Stomach smooth muscle (tissue), 2 donors: ENCODE measurements at regions not wholly inside any gene's neighbourhood (a gene's known extent, or its start where the extent isn't known, plus 50 kb on each side); places are given as distances from the start of the nearest gene placed in this dataset.
"Not testable (repeated sequence)": the region's sequence is repeated elsewhere in the genome, so short reads cannot be mapped to it uniquely, and the experiment has no call there.

ENCODE experiments used
- H3K27ac ChIP-seq: one replicate; pipeline ENCODE4 v1.7.0; 2013; ENCODE audit warnings: mild to moderate bottlenecking, low read length, inconsistent platforms
- H3K27me3 ChIP-seq, 2 donors: one replicate each; pipeline ENCODE4 v1.7.0; 2013; ENCODE audit warnings: low read length in 2 of 2; ENCODE audit not compliant: insufficient read depth in 2 of 2, control insufficient read depth in 1 of 2
- H3K36me3 ChIP-seq, 2 donors: one replicate each; pipeline ENCODE4 v1.7.0; 2013; ENCODE audit warnings: low read length in 2 of 2; ENCODE audit not compliant: control insufficient read depth in 2 of 2, insufficient read depth in 2 of 2
- H3K4me1 ChIP-seq: one replicate; pipeline ENCODE4 v1.7.0; 2013; ENCODE audit warnings: low read length; ENCODE audit not compliant: control insufficient read depth, insufficient read depth
- H3K4me3 ChIP-seq, 2 donors: one replicate each; pipeline ENCODE4 v1.7.0; 2013; ENCODE audit warnings: low read length in 2 of 2
- H3K9ac ChIP-seq, 2 donors: one replicate each; pipeline ENCODE4 v1.7.0; 2013; ENCODE audit warnings: low read length in 2 of 2, mild to moderate bottlenecking in 1 of 2
- H3K9me3 ChIP-seq, 2 donors: one replicate each; pipeline ENCODE4 v1.7.0; 2013; ENCODE audit warnings: low read length in 2 of 2; ENCODE audit not compliant: control insufficient read depth in 2 of 2
- donor health status: healthy.
- donor health status: Pancreatic carcinoma.

- no peaks in the 10 kb centered on the region for H3K4me1 ChIP-seq
- no peak overlapping the region for H3K9ac ChIP-seq
- no peaks in the 10 kb centered on the region for H3K27me3 ChIP-seq
- H3K4me3 ChIP-seq, result no peak overlapping the region
- no peak overlapping the region for H3K27ac ChIP-seq
- no peaks in the 10 kb centered on the region for H3K9me3 ChIP-seq
- no peaks in the 10 kb centered on the region for H3K36me3 ChIP-seq
Observed at GRCh38 chr2:220353897-220354296, 726.5 kb downstream of the SLC4A3 start.

- Histone ChIP-seq H3K9ac (no peak overlapping the region), H3K27ac (no peak overlapping the region), H3K4me3 (no peak overlapping the region), H3K36me3 (no peaks in the 10 kb centered on the region), H3K4me1 (no peaks in the 10 kb centered on the region), H3K27me3 (no peaks in the 10 kb centered on the region), H3K9me3 (no peaks in the 10 kb centered on the region)
Observed at GRCh38 chr2:220356076-220356475, 728.6 kb downstream of the SLC4A3 start.

GRCh38 chr2:220365023-220365422, 737.6 kb downstream of the SLC4A3 start:
- no peak overlapping the region for H3K9ac ChIP-seq
- H3K27ac ChIP-seq, result no peak overlapping the region
- H3K9me3 ChIP-seq, result no peaks in the 10 kb centered on the region
- no peak overlapping the region for H3K4me3 ChIP-seq
- no peaks in the 10 kb centered on the region for H3K27me3 ChIP-seq
- no peaks in the 10 kb centered on the region for H3K36me3 ChIP-seq
- H3K4me1 ChIP-seq, result no peaks in the 10 kb centered on the region

GRCh38 chr2:220366765-220367164, 739.3 kb downstream of the SLC4A3 start:
- H3K27ac ChIP-seq, result no peak overlapping the region
- no peaks in the 10 kb centered on the region for H3K27me3 ChIP-seq
- no peaks in the 10 kb centered on the region for H3K4me1 ChIP-seq
- H3K36me3 ChIP-seq, result no peaks in the 10 kb centered on the region
- no peak overlapping the region for H3K9ac ChIP-seq
- no peaks in the 10 kb centered on the region for H3K9me3 ChIP-seq
- H3K4me3 ChIP-seq, result no peak overlapping the region

GRCh38 chr2:220370764-220371163, 743.3 kb downstream of the SLC4A3 start:
- Histone ChIP-seq H3K27me3 (no peaks in the 10 kb centered on the region), H3K27ac (no peak overlapping the region), H3K9ac (no peak overlapping the region), H3K9me3 (no peaks in the 10 kb centered on the region), H3K4me1 (no peaks in the 10 kb centered on the region), H3K4me3 (no peak overlapping the region), H3K36me3 (no peaks in the 10 kb centered on the region)

- Histone ChIP-seq H3K4me3 (no peak overlapping the region), H3K27me3 (no peaks in the 10 kb centered on the region), H3K27ac (no peak overlapping the region), H3K36me3 (no peaks in the 10 kb centered on the region), H3K4me1 (no peaks in the 10 kb centered on the region), H3K9ac (no peak overlapping the region), H3K9me3 (no peaks in the 10 kb centered on the region)
Observed at GRCh38 chr2:220371211-220371610, 743.8 kb downstream of the SLC4A3 start.

GRCh38 chr2:220373878-220374277, 746.4 kb downstream of the SLC4A3 start:
- Histone ChIP-seq H3K4me3 (no peak overlapping the region), H3K27me3 (no peaks in the 10 kb centered on the region), H3K27ac (no peak overlapping the region), H3K4me1 (no peaks in the 10 kb centered on the region), H3K36me3 (no peaks in the 10 kb centered on the region), H3K9ac (no peak overlapping the region), H3K9me3 (no peaks in the 10 kb centered on the region)

- no peaks in the 10 kb centered on the region for H3K27me3 ChIP-seq
- H3K36me3 ChIP-seq, result no peaks in the 10 kb centered on the region
- no peak overlapping the region for H3K4me3 ChIP-seq
- H3K27ac ChIP-seq, result no peak overlapping the region
- H3K9ac ChIP-seq, result no peak overlapping the region
- H3K4me1 ChIP-seq, result no peaks in the 10 kb centered on the region
- no peaks in the 10 kb centered on the region for H3K9me3 ChIP-seq
Observed at GRCh38 chr2:220374282-220374681, 746.9 kb downstream of the SLC4A3 start.

- H3K9ac ChIP-seq, result no peak overlapping the region
- H3K27ac ChIP-seq, result no peak overlapping the region
- no peaks in the 10 kb centered on the region for H3K27me3 ChIP-seq
- H3K4me1 ChIP-seq, result no peaks in the 10 kb centered on the region
- no peak overlapping the region for H3K4me3 ChIP-seq
- no peaks in the 10 kb centered on the region for H3K9me3 ChIP-seq
- H3K36me3 ChIP-seq, result no peaks in the 10 kb centered on the region
Observed at GRCh38 chr2:220377482-220378155, 750.2 kb downstream of the SLC4A3 start.

GRCh38 chr2:220387758-220388157, 760.3 kb downstream of the SLC4A3 start:
- not testable (repeated sequence) for H3K4me1 ChIP-seq, H3K4me3 ChIP-seq, H3K36me3 ChIP-seq, H3K9me3 ChIP-seq, H3K27ac ChIP-seq, H3K9ac ChIP-seq, H3K27me3 ChIP-seq

- H3K27me3 ChIP-seq, result no peaks in the 10 kb centered on the region
- H3K4me1 ChIP-seq, result no peaks in the 10 kb centered on the region
- peaks cover 0 to 2% of the 10 kb centered on the region in 2 donors for H3K9me3 ChIP-seq
- H3K36me3 ChIP-seq, result no peaks in the 10 kb centered on the region
- no peak overlapping the region for H3K9ac ChIP-seq
- no peak overlapping the region for H3K4me3 ChIP-seq
- no peak overlapping the region for H3K27ac ChIP-seq
Observed at GRCh38 chr2:220393711-220394110, 766.3 kb downstream of the SLC4A3 start.
